ENCODE measurements at regions not wholly inside any gene's neighbourhood (a gene's known extent, or its start where the extent isn't known, plus 50 kb on each side); places are given as distances from the start of the nearest gene placed in this dataset.
"Not testable (repeated sequence)": the region's sequence is repeated elsewhere in the genome, so short reads cannot be mapped to it uniquely, and the experiment has no call there.

- no peak overlapping the region for H3K4me3 ChIP-seq (ENCODE audit: low read depth, low read length)
- DNase-seq (ENCODE audit: low read depth), result no peak
- TF ChIP-seq CTCF (conservative IDR thresholded peaks at IDR 0.05; ENCODE audit: low read depth, low read length), result no peak
Observed at GRCh38 chr1:102821707-102822106, 286.6 kb downstream of the COL11A1 start.

- no peak for TF ChIP-seq CTCF (conservative IDR thresholded peaks at IDR 0.05; ENCODE audit: low read depth, low read length)
- no peak for DNase-seq (ENCODE audit: low read depth)
- H3K4me3 ChIP-seq (ENCODE audit: low read depth, low read length), result no peak overlapping the region
Observed at GRCh38 chr1:102800406-102800805, 307.9 kb downstream of the COL11A1 start.

DNA sequence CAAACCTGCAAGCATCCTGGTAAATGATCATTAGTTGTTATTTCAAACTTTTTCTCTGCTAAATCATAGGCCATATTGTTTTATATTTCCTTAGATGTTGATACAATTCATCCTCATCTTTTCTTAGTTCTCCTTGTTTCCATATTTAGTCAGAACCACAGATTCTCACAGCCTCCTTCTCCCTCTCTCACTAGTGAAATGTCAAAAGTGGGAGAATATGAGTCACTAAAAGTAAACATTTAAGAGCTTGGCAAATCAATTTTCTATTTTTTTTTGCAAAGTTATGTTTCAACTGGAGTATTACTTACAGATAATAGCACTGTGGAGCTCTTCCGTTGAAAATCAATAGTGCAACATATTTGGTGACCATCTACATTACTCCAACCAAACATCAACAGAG, 308.8 kb downstream of the COL11A1 start:
- no peak for TF ChIP-seq CTCF (conservative IDR thresholded peaks at IDR 0.05; ENCODE audit: low read depth, low read length)
- no peak overlapping the region for H3K4me3 ChIP-seq (ENCODE audit: low read depth, low read length)
- no peak for DNase-seq (ENCODE audit: low read depth)

DNA sequence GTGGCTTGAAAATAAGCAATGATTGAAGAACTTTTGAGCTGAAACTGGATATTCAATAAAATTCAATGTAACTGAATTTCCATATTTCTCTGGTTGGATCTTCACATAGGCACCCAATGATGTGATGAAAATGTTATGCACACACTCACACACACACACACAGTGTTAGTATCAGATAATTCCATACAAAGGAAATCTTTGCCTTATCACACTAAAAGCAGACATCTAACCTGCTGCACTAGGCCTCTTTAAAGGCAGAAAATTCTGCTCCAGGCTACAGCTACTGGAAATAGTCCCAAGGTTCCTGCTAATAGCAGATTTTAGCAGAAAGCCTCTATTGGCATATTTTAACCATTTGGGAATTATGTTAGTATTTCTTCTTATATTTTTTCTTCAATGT, 309.6 kb downstream of the COL11A1 start:
- DNase-seq (ENCODE audit: low read depth), result no peak
- H3K4me3 ChIP-seq (ENCODE audit: low read depth, low read length), result no peak overlapping the region
- TF ChIP-seq CTCF (conservative IDR thresholded peaks at IDR 0.05; ENCODE audit: low read depth, low read length), result no peak

- DNase-seq (ENCODE audit: low read depth), result no peak
- H3K4me3 ChIP-seq (ENCODE audit: low read depth, low read length), result no peak overlapping the region
- TF ChIP-seq CTCF (conservative IDR thresholded peaks at IDR 0.05; ENCODE audit: low read depth, low read length), result no peak
Observed at GRCh38 chr1:102796429-102796828, 311.9 kb downstream of the COL11A1 start.

GRCh38 chr1:102790997-102791396, 317.3 kb downstream of the COL11A1 start:
- no peak for DNase-seq (ENCODE audit: low read depth)
- no peak for TF ChIP-seq CTCF (conservative IDR thresholded peaks at IDR 0.05; ENCODE audit: low read depth, low read length)

GRCh38 chr1:102789951-102790350, 318.4 kb downstream of the COL11A1 start:
- H3K4me3 ChIP-seq (ENCODE audit: low read depth, low read length); DNase-seq (ENCODE audit: low read depth): not testable (repeated sequence)

More at GRCh38 chr1:102790997-102791396, 317.3 kb downstream of the COL11A1 start:
- H3K4me3 ChIP-seq (ENCODE audit: low read depth, low read length), result no peak overlapping the region

GRCh38 chr1:102783487-102783886, 324.8 kb downstream of the COL11A1 start:
- no peak overlapping the region for H3K4me3 ChIP-seq (ENCODE audit: low read depth, low read length)
- TF ChIP-seq CTCF (conservative IDR thresholded peaks at IDR 0.05; ENCODE audit: low read depth, low read length), result no peak
- DNase-seq (ENCODE audit: low read depth), result no peak
